HG03575 (cell line): ENCODE measurements at regions not wholly inside any gene's neighbourhood (a gene's known extent, or its start where the extent isn't known, plus 50 kb on each side); places are given as distances from the start of the nearest gene placed in this dataset.

Experiments
- ATAC-seq: cut with Tn5 transposase; IDR thresholded peaks from one replicate; pipeline ENCODE4 v1.9.1; 2021; ENCODE audit not compliant: unreplicated experiment, insufficient number of reproducible peaks, low FRiP score; ENCODE audit errors: extremely low read depth

DNA sequence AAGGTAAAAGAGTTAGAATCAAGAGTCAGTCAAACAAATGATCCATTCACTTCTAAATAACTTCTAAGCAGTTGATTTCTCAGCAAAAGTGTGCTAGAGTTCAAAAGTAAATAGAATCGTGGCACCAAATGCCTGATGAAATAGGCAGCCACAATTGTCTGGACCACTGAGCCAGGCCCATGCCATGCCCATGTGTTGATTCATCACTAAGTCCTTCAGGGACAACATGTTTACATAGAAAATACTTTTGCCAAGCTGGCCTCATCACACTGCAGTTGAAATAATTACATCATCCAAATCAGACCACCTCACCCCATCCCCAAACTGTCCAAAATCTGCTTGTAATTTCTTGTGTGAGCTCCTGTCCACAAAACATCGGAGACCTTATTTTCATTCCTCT, 216.3 kb downstream of the IGSF11 start:
- no peak for ATAC-seq

DNA sequence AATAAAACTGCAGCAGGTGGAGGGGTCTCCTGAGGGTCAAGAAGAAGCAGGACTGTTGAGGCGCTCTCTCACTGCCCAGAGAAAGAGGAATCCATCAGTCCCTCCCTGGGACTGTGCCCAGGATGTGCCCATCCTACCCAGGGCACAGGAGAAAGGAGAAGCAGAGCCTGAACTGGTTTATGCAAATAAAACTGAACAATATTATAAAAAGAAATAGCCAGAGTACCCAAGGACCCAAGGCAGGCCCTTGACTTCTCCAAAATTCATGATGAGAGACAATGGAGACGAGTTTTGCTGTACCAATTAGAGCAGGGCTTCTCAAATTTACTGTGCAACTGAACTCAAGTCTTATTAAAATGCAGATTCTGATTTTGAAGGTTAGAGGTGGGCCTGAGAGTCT, 211.0 kb downstream of the IGSF11 start:
- no peak for ATAC-seq

DNA sequence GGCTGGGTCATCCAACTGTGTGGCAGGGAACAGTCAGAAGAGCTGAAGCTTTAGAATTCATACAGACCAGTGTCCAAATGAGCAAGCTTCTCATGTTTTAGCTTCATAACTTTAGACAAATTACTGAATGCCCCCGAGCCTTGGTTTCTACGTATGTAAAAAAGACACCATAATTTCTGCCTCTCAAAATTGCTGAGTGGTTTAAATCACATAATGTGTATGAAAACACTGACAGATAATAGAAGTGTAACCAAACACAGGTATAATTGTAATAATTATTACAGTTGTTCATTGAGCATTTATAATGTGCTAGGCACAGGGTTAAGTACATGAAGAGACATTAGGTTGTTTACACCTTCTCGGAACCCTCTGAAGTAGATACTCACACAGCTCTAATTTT, 207.2 kb downstream of the IGSF11 start:
- ATAC-seq: no peak

DNA sequence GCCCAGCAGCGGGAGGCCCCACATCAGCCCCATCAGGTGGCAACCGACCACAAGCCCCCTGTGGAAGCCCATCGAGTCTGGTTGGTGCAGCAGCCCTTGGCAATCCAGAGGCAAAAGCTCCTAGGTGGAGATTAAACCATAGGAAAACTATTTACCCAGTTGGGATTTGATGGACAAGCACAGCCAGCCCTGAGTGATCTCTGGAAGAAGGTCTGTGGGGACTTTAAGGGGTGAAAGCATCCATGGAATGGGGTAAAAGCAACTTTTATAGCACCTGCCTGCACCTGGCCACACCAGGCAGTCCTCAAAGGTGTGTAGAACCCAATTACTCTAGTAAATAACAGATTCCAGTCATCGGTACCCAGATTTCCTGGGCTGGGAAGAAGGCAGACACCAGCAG, 206.3 kb downstream of the IGSF11 start:
- no peak for ATAC-seq

DNA sequence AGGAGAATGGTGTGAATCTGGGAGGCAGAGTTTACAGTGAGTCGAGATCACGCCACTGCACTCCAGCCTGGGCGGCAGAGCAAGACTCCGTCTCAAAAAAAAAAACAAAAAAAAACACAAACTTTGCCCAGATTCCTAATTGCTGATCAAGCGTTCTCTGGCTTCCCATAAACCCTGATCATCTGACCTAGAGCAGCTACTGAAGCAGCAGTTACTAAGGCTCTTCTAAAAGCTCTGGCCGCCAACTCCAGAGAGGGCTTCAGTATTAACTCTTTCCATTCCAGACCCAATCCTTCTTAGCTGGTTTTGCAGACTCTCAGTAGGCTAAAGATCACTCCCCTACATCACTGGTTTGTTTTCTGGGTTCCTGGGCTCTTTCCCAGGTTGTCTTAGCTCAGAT, 201.6 kb downstream of the IGSF11 start:
- no peak for ATAC-seq

DNA sequence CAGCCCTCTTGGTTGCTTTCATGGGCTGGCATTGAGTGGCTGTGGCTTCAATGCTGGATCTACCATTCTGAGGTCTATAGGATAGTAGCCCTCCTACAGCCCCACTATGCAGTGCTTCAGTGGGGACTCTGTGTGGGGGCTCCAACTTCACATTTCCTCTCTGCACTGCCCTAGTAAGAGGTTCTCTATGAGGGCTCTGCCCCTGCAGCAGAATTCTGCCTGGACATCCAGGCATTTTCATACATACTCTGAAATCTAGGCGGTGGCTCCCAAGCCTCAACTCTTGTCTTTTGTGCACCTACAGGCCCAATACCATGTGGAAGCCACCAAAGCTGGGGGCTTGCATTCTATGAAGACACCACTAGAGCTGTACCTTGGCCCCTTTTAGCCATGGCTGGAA, 195.8 kb downstream of the IGSF11 start:
- ATAC-seq: no peak

DNA sequence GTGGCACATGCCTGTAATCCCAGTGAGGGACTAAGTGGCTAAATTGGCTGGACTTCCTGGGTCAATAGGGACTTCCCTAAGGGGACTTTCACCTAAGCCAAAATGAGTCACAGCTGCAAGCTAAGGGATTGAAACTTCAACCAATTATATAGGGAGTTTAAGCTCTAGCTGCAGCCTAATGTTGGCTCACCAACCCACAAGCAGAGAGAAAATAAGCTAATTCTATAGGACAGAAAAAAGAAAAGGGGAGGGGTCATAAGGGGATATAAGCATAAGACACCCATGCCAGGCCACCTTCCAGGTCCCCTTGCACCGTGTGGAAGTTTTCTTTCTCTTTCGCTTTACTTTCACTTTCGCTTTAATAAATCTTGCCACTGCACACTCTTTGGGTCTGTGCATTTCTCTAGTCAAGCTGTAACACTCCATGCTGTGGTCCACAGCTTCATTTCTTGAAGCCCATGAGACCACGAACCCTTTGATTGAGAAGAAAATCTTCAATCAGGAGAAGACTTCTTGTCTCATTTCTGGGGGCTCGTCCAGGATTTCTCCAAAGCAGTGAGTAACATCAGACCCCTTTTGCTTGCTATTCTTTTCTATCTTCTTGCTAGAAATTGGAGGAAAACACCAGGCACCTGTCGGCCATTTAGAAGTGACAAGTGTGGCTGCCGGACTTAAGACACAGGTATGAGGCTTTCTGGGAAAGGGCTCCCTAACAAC, 192.3 kb downstream of the IGSF11 start:
- ATAC-seq: no peak

DNA sequence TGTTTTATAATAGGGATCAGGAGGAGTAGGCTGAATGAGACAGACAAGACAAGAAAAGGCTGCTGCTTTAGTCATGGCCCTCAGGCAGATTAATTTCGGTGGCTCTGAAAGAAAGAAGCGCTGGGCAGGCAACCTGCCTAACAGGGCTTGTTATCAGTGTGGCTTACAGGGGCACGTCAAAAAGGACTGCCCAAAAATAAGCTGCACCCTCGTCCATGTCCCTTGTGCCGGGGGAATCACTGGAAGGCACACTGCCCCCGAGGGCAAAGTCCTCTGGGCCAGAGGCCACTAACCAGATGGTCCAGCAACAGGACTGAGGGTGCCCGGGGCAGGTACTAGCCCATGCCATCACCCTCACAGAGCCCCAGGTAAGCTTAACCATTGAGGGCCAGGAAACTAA, 188.5 kb downstream of the IGSF11 start:
- ATAC-seq: no peak
